H1 (cell line): ENCODE measurements at regions not wholly inside any gene's neighbourhood (a gene's known extent, or its start where the extent isn't known, plus 50 kb on each side); places are given as distances from the start of the nearest gene placed in this dataset.

Experiments
- CTCF ChIA-PET: fragments of 300-600 bp; sonication (Branson Sonifier 250); formaldehyde crosslinking; loops from one replicate; lab custom pipeline; 2021; ENCODE audit not compliant: partially characterized antibody; lab: Charles Lee
- POLR2A ChIA-PET: fragments of 300-600 bp; sonication (Branson Sonifier 250); formaldehyde crosslinking; loops from one replicate; lab custom pipeline; 2021; ENCODE audit warnings: inconsistent platforms; ENCODE audit not compliant: partially characterized antibody; lab: Charles Lee
- DNase-seq, 2 experiments: peaks; one replicate each; pipeline versions ENCODE4 v3.0.0 to v3.0.0-alpha.2; 2010 to 2022; ENCODE audit warnings: low spot score in 2 of 2, low read depth in 1 of 2, mixed read lengths in 1 of 2
- FAIRE-seq: peaks from 2 replicates; lab custom pipeline; 2011; peaks lifted over from hg19 to GRCh38; lab: Jason Lieb, UNC
- H2AFZ ChIP-seq: 2 replicates; pipeline ENCODE4 v1.8.1; 2012; ENCODE audit warnings: low read length, inconsistent platforms
- H2AK5ac ChIP-seq: 2 replicates; pipeline ENCODE4 v1.6.1; 2013; ENCODE audit warnings: low read depth, low read length
- H2BK120ac ChIP-seq: replicated peaks from 2 replicates; pipeline ENCODE3; 2013; ENCODE audit warnings: low read depth, low read length, inconsistent platforms
- H2BK12ac ChIP-seq: 2 replicates; pipeline ENCODE4 v1.6.1; 2013; ENCODE audit warnings: low read depth, low read length
- H2BK15ac ChIP-seq: 2 replicates; pipeline ENCODE4 v1.6.1; 2013; ENCODE audit warnings: low read length
- H2BK20ac ChIP-seq: 2 replicates; pipeline ENCODE4 v1.6.1; 2013; ENCODE audit warnings: low read length
- H2BK5ac ChIP-seq: 2 replicates; pipeline ENCODE4 v1.6.1; 2013; ENCODE audit warnings: low read depth, low read length
- H3K14ac ChIP-seq: 2 replicates; pipeline ENCODE4 v1.6.1; 2013; ENCODE audit warnings: inconsistent platforms; ENCODE audit not compliant: insufficient read length
- H3K18ac ChIP-seq: 2 replicates; pipeline ENCODE4 v1.6.1; 2013; ENCODE audit warnings: low read length; ENCODE audit errors: extremely low read depth
- H3K23ac ChIP-seq: 2 replicates; pipeline ENCODE4 v1.6.1; 2013; ENCODE audit warnings: inconsistent platforms; ENCODE audit not compliant: insufficient read length
- H3K23me2 ChIP-seq: 2 replicates; pipeline ENCODE4 v1.6.1; 2013; ENCODE audit warnings: low read depth, low read length
- H3K27ac ChIP-seq: 2 replicates; pipeline ENCODE4 v1.6.1; 2011; ENCODE audit warnings: low read depth, low read length, inconsistent platforms
- H3K27me3 ChIP-seq, 4 experiments: replicated peaks in 1 of 4; 1 replicate in 1 of 4; 2 replicates in 3 of 4; pipeline versions ENCODE4 v1.6.1 to v1.8.1; 2011 to 2013; ENCODE audit warnings: low read length in 3 of 4, mild to moderate bottlenecking in 3 of 4, inconsistent platforms in 2 of 4, mixed read lengths in 2 of 4, moderate library complexity in 1 of 4; ENCODE audit not compliant: control insufficient read depth in 3 of 4, insufficient read depth in 3 of 4; ENCODE audit errors: extremely low read depth in 1 of 4
- H3K36me3 ChIP-seq, 4 experiments: 2 replicates each; pipeline versions ENCODE4 v1.6.1 to v1.8.1; 2011 to 2013; ENCODE audit warnings: mild to moderate bottlenecking in 4 of 4, low read length in 3 of 4, moderate library complexity in 2 of 4, control low read depth in 1 of 4, inconsistent platforms in 1 of 4; ENCODE audit not compliant: insufficient read depth in 4 of 4, control insufficient read depth in 2 of 4
- H3K4ac ChIP-seq: replicated peaks from 2 replicates; pipeline ENCODE3; 2013; ENCODE audit warnings: low read length, low read depth, mixed read lengths, inconsistent platforms; ENCODE audit not compliant: insufficient read length
- H3K4me1 ChIP-seq, 4 experiments: replicated peaks in 1 of 4; 1 replicate in 1 of 4; 2 replicates in 3 of 4; pipeline versions ENCODE4 v1.6.1 to v1.8.1; 2011 to 2013; ENCODE audit warnings: low read length in 3 of 4, inconsistent platforms in 2 of 4, mixed read lengths in 1 of 4; ENCODE audit not compliant: insufficient read depth in 4 of 4, control insufficient read depth in 3 of 4
- H3K4me2 ChIP-seq, 2 experiments: 2 replicates each; pipeline versions ENCODE4 v1.6.1 to v1.8.1; 2011 to 2013; ENCODE audit warnings: low read depth in 2 of 2, low read length in 2 of 2, control low read depth in 1 of 2, inconsistent platforms in 1 of 2, mild to moderate bottlenecking in 1 of 2; ENCODE audit not compliant: insufficient read depth in 1 of 2
- H3K4me3 ChIP-seq, 4 experiments: fragments of 200-600, 300-600 bp in 1 of 4; sonication (generic), shearing (Covaris generic), sonication (Bioruptor Twin) in 1 of 4; 2 replicates each; pipeline versions ENCODE4 v1.5.1 to v1.8.1; 2011 to 2016; ENCODE audit warnings: low read length in 4 of 4, low read depth in 3 of 4, control low read depth in 2 of 4, inconsistent platforms in 2 of 4, mild to moderate bottlenecking in 2 of 4, mixed read lengths in 1 of 4, moderate library complexity in 1 of 4; ENCODE audit not compliant: insufficient read depth in 2 of 4; ENCODE audit errors: extremely low read depth in 1 of 4
- H3K56ac ChIP-seq: replicated peaks from 2 replicates; pipeline ENCODE3; 2013; ENCODE audit warnings: low read depth, mild to moderate bottlenecking, mixed read lengths, low read length, inconsistent platforms; ENCODE audit not compliant: insufficient read length
- H3K79me1 ChIP-seq: 2 replicates; pipeline ENCODE4 v1.6.1; 2013; ENCODE audit warnings: low read depth, low read length, control low read depth
- H3K79me2 ChIP-seq, 2 experiments: 2 replicates each; pipeline versions ENCODE4 v1.6.1 to v1.8.1; 2012 to 2013; ENCODE audit warnings: low read length in 2 of 2, mild to moderate bottlenecking in 2 of 2, inconsistent platforms in 1 of 2; ENCODE audit not compliant: insufficient read depth in 2 of 2, control insufficient read depth in 1 of 2
- H3K9ac ChIP-seq, 4 experiments: replicated peaks in 1 of 4; 1 replicate in 1 of 4; 2 replicates in 3 of 4; pipeline versions ENCODE4 v1.6.1 to v1.8.1; 2011 to 2013; ENCODE audit warnings: low read depth in 3 of 4, low read length in 3 of 4, control low read depth in 2 of 4, mild to moderate bottlenecking in 2 of 4, moderate library complexity in 2 of 4, inconsistent platforms in 1 of 4; ENCODE audit errors: extremely low read depth in 1 of 4
- H3K9me3 ChIP-seq, 2 experiments: 2 replicates each; pipeline versions ENCODE4 v1.6.1 to v1.8.1; 2012 to 2013; ENCODE audit warnings: mild to moderate bottlenecking in 2 of 2, moderate library complexity in 2 of 2, control low read depth in 1 of 2, inconsistent platforms in 1 of 2, low read depth in 1 of 2, low read length in 1 of 2, mixed read lengths in 1 of 2; ENCODE audit not compliant: insufficient read depth in 2 of 2
- H4K20me1 ChIP-seq, 2 experiments: replicated peaks in 1 of 2; 2 replicates each; pipeline versions ENCODE3 to v1.8.1; 2011 to 2013; ENCODE audit warnings: inconsistent platforms in 2 of 2, low read length in 2 of 2, mild to moderate bottlenecking in 1 of 2; ENCODE audit not compliant: insufficient read depth in 2 of 2, control insufficient read depth in 1 of 2
- H4K5ac ChIP-seq: 2 replicates; pipeline ENCODE4 v1.6.1; 2013; ENCODE audit warnings: low read length, low read depth, mixed read lengths, inconsistent platforms; ENCODE audit not compliant: insufficient read length
- H4K8ac ChIP-seq: 2 replicates; pipeline ENCODE4 v1.8.0; 2013; ENCODE audit warnings: mild to moderate bottlenecking, moderate library complexity, low read length, inconsistent platforms; ENCODE audit not compliant: insufficient read depth; ENCODE audit errors: extremely low read depth
- H4K91ac ChIP-seq: replicated peaks from 2 replicates; pipeline ENCODE3; 2013; ENCODE audit warnings: low read length, mixed read lengths, inconsistent platforms; ENCODE audit not compliant: insufficient read length
- MAFK ChIP-seq: IDR thresholded peaks from 2 replicates; pipeline ENCODE4 v1.6.1; 2012; ENCODE audit warnings: low read depth, mild to moderate bottlenecking, improper control_type of control experiment, low read length
- RFX5 ChIP-seq: IDR thresholded peaks from 2 replicates; pipeline ENCODE4 v1.6.1; 2011; ENCODE audit warnings: low read depth, low read length, improper control_type of control experiment, borderline replicate concordance
- SIX5 ChIP-seq: IDR thresholded peaks from 2 replicates; pipeline ENCODE4 v1.6.1; 2011; ENCODE audit warnings: mild to moderate bottlenecking, low read depth, low read length
- TEAD4 ChIP-seq: IDR thresholded peaks from 2 replicates; pipeline ENCODE4 v1.6.1; 2012; ENCODE audit warnings: low read depth, low read length, inconsistent platforms, mixed read lengths
- ZNF274 ChIP-seq: IDR thresholded peaks from 2 replicates; pipeline ENCODE4 v1.7.0; 2012; ENCODE audit warnings: low read length, borderline replicate concordance; ENCODE audit errors: extremely low read depth
- WGBS, 2 experiments: shearing (Covaris generic) in 1 of 2; methylation state at CpG; one replicate each; pipeline versions ENCODE4 v1.1.6 to v1.1.7; 2013 to 2015; ENCODE audit warnings: low lambda C conversion rate in 2 of 2, mixed read lengths in 2 of 2, inconsistent platforms in 1 of 2, low coverage in 1 of 2, missing lambda C conversion rate in 1 of 2; ENCODE audit not compliant: insufficient replicate concordance in 2 of 2, insufficient coverage in 1 of 2, insufficient read length in 1 of 2; ENCODE audit errors: extremely low coverage in 1 of 2, missing lambda C conversion rate in 1 of 2; 5-methylcytosine and 5-hydroxymethylcytosine counted together

DNA sequence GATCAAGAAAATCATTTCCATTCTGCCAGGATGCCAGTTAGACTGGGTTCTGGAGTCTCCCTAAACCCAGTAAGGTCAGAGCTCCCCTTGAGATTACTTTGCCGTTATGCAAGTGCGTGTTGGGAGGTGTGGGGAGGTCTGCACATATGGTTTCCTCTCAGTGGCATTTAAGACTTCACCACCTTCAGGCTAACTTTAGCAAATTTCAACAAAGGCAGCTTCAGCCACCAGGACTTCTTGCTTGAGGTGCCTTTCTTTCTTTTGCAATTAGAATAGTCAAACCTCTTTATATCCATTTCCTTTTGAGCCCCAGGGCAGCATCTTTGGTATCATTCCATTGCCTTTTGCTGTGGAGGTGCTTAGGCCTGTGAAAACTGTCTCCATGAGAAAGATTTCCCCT lies 117.2 kb upstream of the CCND2 start:
- Histone ChIP-seq H3K4me3 (no peak overlapping the region), H3K4ac (no peak overlapping the region), H3K9ac (no peak overlapping the region), H3K18ac (no peak overlapping the region), H3K79me1 (no peaks in the 10 kb centered on the region), H3K79me2 (no peaks in the 10 kb centered on the region), H2AK5ac (no peak overlapping the region), H2BK20ac (no peak overlapping the region; the same call in 1 of the 2 replicates), H3K23ac (no peak overlapping the region), H2AFZ (peak overlapping the region; percentile 45; the same call in 1 of the 2 replicates), H3K14ac (no peak overlapping the region), H4K20me1 (no peaks in the 10 kb centered on the region), H3K4me1 (peaks cover 0 to 5% (median 3%) of the 10 kb centered on the region in 4 experiments; a peak in 4 of 7 replicates), H2BK15ac (no peak overlapping the region), H4K5ac (no peak overlapping the region), H3K27ac (no peak overlapping the region), H2BK120ac (no peak overlapping the region), H3K4me2 (0 out of 4 replicates have a peak overlapping the region, but pooled peaks of 1 of the 2 experiments have one; percentile 37), H3K23me2 (no peaks in the 10 kb centered on the region), H2BK5ac (no peak overlapping the region), H3K9me3 (no peaks in the 10 kb centered on the region), H3K56ac (no peak overlapping the region), H2BK12ac (no peak overlapping the region), H4K8ac (no peak overlapping the region), H4K91ac (no peak overlapping the region), H3K36me3 (no peaks in the 10 kb centered on the region), H3K27me3 (no peaks in the 10 kb centered on the region)
- no peak for DNase-seq
- POLR2A ChIA-PET = interaction anchor here (1.0 to 1.6 kb wide), 6 partner anchors 8 to 117 kb away, joined by 3 to 12 read pairs (median 4); partner anchors contain the start of gene CCND2
- 70% methylated on average over 2 of the region's 2 CpGs; no CpG with 5 or more reads in 1 of the 2 experiments for WGBS, 2 experiments
- FAIRE-seq = no peak
- TF ChIP-seq MAFK (no peak), TEAD4 (no peak), SIX5 (no peak), RFX5 (no peak), ZNF274 (no peak)
- CTCF ChIA-PET = interaction anchor here (0.7 to 1.7 kb wide), 7 partner anchors 9 to 120 kb away, joined by 3 to 5 read pairs (median 3); no protein-coding TSS in a partner anchor
